Sigmoid colon (tissue), 6 donors: ENCODE measurements at regions not wholly inside any gene's neighbourhood (a gene's known extent, or its start where the extent isn't known, plus 50 kb on each side); places are given as distances from the start of the nearest gene placed in this dataset.

Source experiments
- DNase-seq: peaks from one replicate; pipeline ENCODE4 v3.0.0-alpha.2; 2019
- H3K27ac ChIP-seq, 4 donors: fragments of 200-600 bp; sonication (generic); one replicate each; pipeline ENCODE4 v1.5.1; 2016 to 2019; ENCODE audit warnings: mild to moderate bottlenecking in 1 of 4
- H3K27me3 ChIP-seq, 3 donors: fragments of 200-600 bp; sonication (generic); one replicate each; pipeline ENCODE4 v1.5.1; 2019; ENCODE audit warnings: mild to moderate bottlenecking in 1 of 3
- H3K36me3 ChIP-seq, 4 donors: fragments of 200-600 bp; sonication (generic); one replicate each; pipeline ENCODE4 v1.5.1; 2016 to 2019
- H3K4me1 ChIP-seq, 4 donors: fragments of 200-600 bp; sonication (generic); one replicate each; pipeline ENCODE4 v1.5.1; 2017 to 2019
- H3K4me3 ChIP-seq, 4 donors: fragments of 200-600 bp; sonication (generic); one replicate each; pipeline ENCODE4 v1.5.1; 2017 to 2019; ENCODE audit warnings: mild to moderate bottlenecking in 2 of 4, moderate library complexity in 1 of 4
- H3K9me3 ChIP-seq, 4 donors: fragments of 200-600 bp in 3 of 4; sonication (generic) in 3 of 4; one replicate each; pipeline versions ENCODE4 v1.5.1 to v1.6.1; 2013 to 2019
- EP300 ChIP-seq, 4 donors: sonication (generic); formaldehyde crosslinking; IDR thresholded peaks; one replicate each; pipeline ENCODE4 v1.6.1; 2017; ENCODE audit warnings: antibody characterized with exemption in 4 of 4
- POLR2A ChIP-seq, 2 donors: fragments of 450-650 bp; IDR thresholded peaks; one replicate each; pipeline ENCODE4 v1.6.1; 2016; ENCODE audit warnings: antibody characterized with exemption in 2 of 2, mild to moderate bottlenecking in 2 of 2, moderate library complexity in 2 of 2
- POLR2AphosphoS5 ChIP-seq, 4 donors: sonication (generic); formaldehyde crosslinking; IDR thresholded peaks; one replicate each; pipeline ENCODE4 v1.6.1; 2017; ENCODE audit warnings: antibody characterized with exemption in 4 of 4
- WGBS, 2 donors: extraction: QIAGEN DNeasy Blood & Tissue Kit; methylation state at CpG; one replicate each; pipeline ENCODE4 v1.1.7; 2013; 5-methylcytosine and 5-hydroxymethylcytosine counted together
- intact Hi-C: fragments of 100-400 bp; cut with DNase I; formaldehyde crosslinking; loops from one replicate; pipeline ENCODE4 v1.15.1; 2023
- TF ChIP-seq, protein P1 (sequence below), 4 experiments: fragments of 450-650 bp in 3 of 4; fragments of 200-600 bp in 1 of 4; IDR thresholded peaks; one replicate each; pipeline ENCODE4 v1.5.1; 2016 to 2019; ENCODE audit warnings: antibody characterized with exemption in 4 of 4, mild to moderate bottlenecking in 3 of 4, moderate library complexity in 2 of 4
- donor health status: healthy with polysubstance abuse.
- donor health status: healthy.

DNA sequence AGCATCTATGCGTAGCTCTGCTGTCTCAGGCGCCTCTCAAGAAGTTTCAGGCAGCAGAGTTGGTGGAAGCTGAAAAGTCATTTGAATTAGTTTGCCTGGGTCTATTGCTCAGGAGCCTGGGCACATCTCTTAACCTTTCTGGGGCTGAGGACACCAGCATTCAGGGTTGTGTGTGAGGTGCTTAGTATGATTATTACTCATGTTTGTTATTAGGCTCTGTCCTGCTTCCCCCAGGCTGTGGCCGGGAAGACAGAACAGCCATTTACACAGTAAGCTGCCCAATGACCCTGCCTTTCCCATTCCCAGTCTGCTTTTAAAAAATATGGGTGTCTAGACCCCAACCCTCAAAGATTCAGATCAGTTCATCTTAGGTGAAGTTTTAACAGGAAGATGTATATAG lies 53.9 kb upstream of the CACNA1E start:
- 93 to 95% methylated on average over 3 of the region's 3 CpGs for WGBS, 2 donors
- DNase-seq = no peak
- TF ChIP-seq POLR2A (IDR thresholded peaks at IDR 0.05) (no peak), EP300 (IDR thresholded peaks at IDR 0.05) (no peak), POLR2AphosphoS5 (IDR thresholded peaks at IDR 0.05) (no peak)
- TF ChIP-seq, protein P1, sequence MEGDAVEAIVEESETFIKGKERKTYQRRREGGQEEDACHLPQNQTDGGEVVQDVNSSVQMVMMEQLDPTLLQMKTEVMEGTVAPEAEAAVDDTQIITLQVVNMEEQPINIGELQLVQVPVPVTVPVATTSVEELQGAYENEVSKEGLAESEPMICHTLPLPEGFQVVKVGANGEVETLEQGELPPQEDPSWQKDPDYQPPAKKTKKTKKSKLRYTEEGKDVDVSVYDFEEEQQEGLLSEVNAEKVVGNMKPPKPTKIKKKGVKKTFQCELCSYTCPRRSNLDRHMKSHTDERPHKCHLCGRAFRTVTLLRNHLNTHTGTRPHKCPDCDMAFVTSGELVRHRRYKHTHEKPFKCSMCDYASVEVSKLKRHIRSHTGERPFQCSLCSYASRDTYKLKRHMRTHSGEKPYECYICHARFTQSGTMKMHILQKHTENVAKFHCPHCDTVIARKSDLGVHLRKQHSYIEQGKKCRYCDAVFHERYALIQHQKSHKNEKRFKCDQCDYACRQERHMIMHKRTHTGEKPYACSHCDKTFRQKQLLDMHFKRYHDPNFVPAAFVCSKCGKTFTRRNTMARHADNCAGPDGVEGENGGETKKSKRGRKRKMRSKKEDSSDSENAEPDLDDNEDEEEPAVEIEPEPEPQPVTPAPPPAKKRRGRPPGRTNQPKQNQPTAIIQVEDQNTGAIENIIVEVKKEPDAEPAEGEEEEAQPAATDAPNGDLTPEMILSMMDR (IDR thresholded peaks at IDR 0.05) = no peak
- Histone ChIP-seq H3K9me3 (no peaks in the 10 kb centered on the region), H3K4me1 (peaks cover 0 to 4% (median 0%) of the 10 kb centered on the region in 4 donors), H3K4me3 (no peak overlapping the region), H3K36me3 (no peaks in the 10 kb centered on the region), H3K27ac (no peak overlapping the region), H3K27me3 (peaks cover 0 to 23% (median 6%) of the 10 kb centered on the region in 3 donors)
- intact Hi-C loops = no loop called here

DNA sequence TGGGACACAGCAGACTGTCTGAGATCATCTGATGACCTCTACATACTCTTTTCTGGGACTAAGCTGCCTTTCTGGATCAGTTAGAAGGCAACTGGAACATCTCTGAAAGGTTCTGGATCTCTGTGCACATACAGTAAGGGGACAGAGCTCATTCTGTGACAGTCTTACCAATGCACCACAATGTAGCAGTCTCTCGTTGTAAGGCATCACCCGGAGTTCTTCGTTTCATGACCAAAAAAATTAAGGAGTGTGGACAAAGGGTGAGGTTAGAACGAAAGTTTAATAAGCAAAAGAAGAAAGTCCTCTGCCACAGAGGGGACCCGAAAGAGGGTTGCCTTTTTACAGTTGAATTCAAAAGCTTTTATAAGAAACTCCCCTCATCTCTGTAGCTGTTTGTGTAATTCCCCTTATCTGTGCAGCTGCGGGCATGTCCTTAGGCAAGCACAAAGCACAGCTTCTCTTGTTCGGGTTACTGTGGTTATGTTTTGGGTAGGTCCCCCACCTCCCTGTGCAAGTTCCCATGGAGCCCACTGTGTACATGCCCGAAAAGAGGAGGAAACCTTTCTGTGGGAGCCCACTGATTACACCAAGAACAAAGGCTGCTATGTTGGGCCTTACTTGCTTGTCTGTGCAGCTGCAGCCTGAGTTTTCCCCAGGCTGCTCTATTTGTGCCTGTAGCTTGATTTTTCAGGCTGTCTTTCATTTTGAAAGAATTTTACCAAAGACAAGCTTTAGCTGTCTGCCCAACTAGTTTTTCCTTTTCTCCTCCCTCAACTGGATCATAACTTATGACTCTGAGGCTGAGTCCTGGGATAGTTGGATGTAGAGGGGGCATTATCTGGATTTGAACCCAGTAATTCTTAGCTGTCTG lies 53.1 kb upstream of the CACNA1E start:
- intact Hi-C loops = no loop called here
- H3K36me3 ChIP-seq = no peaks in the 10 kb centered on the region
- no peak for TF ChIP-seq POLR2AphosphoS5 (IDR thresholded peaks at IDR 0.05)
- no peak for TF ChIP-seq EP300 (IDR thresholded peaks at IDR 0.05)
- no peak for TF ChIP-seq POLR2A (IDR thresholded peaks at IDR 0.05)
- TF ChIP-seq, protein P1 (IDR thresholded peaks at IDR 0.05) = no peak
- H3K27ac ChIP-seq = no peak overlapping the region
- WGBS, 2 donors = 69 to 76% methylated on average over 8 of the region's 8 CpGs
- H3K9me3 ChIP-seq = no peaks in the 10 kb centered on the region
- H3K4me1 ChIP-seq = no peaks in the 10 kb centered on the region
- no peak overlapping the region for H3K4me3 ChIP-seq
- DNase-seq = no peak
- peaks cover 0 to 15% (median 3%) of the 10 kb centered on the region in 3 donors for H3K27me3 ChIP-seq
